ENCODE measurements at regions not wholly inside any gene's neighbourhood (a gene's known extent, or its start where the extent isn't known, plus 50 kb on each side); places are given as distances from the start of the nearest gene placed in this dataset.

DNA sequence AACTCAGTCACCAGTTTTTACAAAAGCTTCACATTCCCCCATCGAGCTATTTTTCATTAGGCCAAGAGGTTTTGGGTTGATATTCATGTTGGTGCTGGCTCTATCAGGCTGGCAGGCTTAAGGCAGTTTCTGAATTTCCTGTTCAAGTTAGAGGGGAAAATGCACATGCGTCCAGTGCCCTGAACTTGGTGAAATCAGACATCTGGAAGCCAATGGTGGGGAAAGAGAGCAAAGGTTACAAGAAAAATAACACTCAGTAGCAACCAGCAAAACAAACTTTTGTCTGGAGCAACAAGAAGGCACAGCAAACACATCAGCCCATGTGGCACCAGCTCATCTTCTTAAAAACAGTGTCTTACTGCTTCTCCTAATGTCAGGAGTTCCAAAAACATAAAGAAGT is 155.6 kb upstream of the TSC22D2 start:
- TF ChIP-seq, protein P1, sequence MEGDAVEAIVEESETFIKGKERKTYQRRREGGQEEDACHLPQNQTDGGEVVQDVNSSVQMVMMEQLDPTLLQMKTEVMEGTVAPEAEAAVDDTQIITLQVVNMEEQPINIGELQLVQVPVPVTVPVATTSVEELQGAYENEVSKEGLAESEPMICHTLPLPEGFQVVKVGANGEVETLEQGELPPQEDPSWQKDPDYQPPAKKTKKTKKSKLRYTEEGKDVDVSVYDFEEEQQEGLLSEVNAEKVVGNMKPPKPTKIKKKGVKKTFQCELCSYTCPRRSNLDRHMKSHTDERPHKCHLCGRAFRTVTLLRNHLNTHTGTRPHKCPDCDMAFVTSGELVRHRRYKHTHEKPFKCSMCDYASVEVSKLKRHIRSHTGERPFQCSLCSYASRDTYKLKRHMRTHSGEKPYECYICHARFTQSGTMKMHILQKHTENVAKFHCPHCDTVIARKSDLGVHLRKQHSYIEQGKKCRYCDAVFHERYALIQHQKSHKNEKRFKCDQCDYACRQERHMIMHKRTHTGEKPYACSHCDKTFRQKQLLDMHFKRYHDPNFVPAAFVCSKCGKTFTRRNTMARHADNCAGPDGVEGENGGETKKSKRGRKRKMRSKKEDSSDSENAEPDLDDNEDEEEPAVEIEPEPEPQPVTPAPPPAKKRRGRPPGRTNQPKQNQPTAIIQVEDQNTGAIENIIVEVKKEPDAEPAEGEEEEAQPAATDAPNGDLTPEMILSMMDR (conservative IDR thresholded peaks at IDR 0.05) = no peak
- TF ChIP-seq ZFX (IDR thresholded peaks at IDR 0.05) = no peak

Measured in C4-2B (cell line).